RPMI8226 (cell line): ENCODE measurements at regions not wholly inside any gene's neighbourhood (a gene's known extent, or its start where the extent isn't known, plus 50 kb on each side); places are given as distances from the start of the nearest gene placed in this dataset.
A peak's percentile ranks its signal among the peaks of the same experiment; 100 is the strongest.
"Not testable (repeated sequence)": the region's sequence is repeated elsewhere in the genome, so short reads cannot be mapped to it uniquely, and the experiment has no call there.

Source experiments
- DNase-seq: peaks from one replicate; pipeline ENCODE4 v3.0.0-alpha.2; 2015

DNA sequence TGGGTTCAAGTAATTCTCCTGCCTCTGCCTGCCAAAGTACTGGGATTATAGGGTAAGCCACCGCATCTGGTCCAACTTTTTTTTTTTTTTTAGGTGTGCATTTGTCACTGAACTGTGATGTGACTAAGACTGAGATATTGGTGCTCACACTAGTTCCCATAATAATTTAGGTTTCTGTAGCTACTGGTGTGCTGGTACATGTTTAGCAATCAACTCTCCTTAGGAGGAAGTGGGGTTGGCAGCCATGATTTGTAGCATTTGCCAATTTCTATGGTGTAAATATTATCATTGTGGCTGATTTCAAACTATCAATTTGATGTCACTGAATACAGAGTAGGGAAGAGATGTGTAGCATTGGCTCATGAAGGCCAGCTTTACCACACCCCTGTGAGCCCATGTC, 372.7 kb downstream of the EDEM1 start:
- DNase-seq = no peak

DNA sequence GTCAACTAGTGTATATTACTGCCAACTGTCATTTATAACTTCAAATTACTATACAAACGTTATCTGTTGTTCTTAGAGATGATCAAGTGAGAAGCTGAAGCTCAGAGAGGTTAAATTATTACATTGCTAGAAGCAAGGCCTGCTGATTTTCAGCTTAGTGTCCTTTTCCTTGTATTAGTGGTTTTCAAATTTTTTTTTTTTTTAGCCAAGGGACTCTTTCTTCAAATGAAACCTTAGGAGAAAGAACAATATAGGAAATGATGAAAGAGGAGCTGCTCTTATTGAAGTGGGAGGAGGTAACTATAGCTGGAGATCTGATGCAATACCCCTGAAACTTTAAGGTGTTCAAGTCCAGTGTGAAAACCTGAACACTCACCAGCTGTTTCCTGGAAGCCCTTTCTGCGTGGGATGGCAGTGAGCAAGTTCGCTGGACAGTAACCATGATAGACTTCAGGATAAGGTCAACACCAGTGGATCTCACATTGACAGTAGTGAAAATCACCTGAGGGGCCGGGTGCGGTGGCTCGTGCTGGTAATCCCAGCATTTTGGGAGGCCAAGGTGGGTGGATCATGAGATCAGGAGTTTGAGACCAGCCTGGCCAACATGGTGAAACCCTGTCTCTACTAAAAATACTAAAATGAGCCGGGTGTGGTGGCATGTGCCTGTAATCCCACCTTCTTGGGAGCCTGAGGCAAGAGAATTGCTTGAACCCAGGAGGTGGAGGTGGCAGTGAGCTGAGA, 376.2 kb downstream of the EDEM1 start:
- DNase-seq = no peak

DNA sequence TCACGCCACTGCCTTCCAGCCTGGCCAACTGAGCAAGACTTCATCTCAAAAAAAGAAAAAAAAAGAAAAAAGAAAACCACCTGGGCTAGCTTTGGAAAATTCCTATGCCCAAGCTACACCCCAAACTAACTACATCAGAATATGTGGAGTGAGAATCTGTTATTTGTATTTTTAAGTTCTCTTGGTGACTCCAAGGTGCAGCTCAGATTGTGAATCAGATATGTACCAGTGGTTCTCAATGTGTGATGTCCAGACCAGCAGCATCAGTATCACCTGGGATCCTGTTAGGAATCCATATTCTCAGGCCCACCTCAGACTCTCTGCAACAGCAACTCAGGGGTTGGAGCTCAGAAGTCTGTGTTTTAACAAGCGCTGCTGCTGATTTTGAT, 376.8 kb downstream of the EDEM1 start:
- DNase-seq = no peak

DNA sequence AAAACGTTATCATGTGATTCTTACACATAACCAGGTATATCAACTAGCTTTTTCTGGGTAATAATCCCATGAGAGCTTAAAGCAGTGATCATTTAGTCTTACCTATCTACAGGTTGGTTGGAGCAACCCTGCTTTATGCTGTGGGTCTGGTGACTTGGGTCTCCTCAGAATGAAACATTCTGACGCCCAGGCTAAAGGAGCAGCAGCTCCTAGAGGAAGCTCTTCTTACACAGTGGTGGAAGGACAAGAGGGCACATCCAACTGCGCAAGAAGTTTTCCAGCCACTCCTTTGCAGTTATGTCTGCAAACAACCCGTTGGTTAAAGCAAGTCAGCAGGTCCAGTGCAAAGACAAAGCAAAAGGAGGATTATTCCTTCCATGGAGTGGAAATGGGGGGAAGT, 377.5 kb downstream of the EDEM1 start:
- no peak for DNase-seq

DNA sequence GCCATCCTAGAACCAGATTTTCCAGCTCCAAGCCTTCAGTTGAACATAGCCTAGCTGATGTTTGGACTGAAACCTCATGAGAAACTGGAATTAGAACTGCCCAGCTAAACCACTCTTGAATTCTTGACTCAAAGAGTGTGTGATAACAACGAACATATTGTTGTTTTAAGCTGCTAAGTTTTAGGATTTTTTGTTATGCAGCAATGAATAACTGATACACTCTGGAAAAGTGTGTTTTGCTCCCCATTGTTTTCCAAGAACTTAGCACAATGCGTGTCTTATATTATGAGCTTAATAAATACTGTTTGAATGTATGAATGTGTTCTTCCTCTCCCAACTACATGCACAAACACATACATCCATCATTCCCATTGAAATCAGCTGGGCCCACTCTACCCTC, 379.6 kb downstream of the EDEM1 start:
- no peak for DNase-seq

DNA sequence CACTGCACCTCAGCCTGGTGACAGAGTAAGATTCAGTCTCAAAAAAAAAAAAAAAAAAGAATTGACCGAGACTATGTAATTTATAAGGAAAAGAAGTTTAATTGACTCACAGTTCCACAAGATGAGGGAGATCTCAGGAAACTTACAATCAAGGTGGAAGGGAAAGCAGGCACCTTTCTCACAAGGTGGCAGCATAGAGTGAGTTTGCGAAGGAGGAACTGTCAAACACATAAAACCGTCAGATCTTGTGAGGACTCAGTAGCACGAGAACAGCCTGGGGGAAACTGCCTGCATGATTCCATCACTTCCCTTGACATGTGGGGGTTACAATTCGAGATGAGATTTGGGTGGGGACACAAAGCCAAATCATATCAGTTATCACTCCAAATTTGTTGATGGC, 380.9 kb downstream of the EDEM1 start:
- peak; percentile 9 for DNase-seq

DNA sequence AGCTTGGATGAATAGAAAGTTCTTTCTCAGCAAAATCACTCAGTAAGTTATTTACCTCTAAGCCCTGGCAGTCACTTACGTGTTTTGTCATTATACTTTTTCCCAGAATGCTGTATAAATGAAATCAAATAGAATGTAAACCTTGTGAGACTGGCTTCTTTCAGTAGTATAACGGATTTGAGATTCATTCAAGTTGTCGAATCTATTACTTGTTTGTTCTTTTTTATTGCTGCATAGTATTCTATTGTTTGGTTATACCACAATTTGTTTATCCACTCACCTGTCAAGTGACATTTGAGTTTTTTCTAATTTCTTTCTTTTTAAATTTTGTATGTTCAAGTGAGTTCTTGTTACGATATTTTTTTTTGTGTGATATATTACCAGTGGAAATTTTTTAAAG, 381.6 kb downstream of the EDEM1 start:
- DNase-seq = no peak

DNA sequence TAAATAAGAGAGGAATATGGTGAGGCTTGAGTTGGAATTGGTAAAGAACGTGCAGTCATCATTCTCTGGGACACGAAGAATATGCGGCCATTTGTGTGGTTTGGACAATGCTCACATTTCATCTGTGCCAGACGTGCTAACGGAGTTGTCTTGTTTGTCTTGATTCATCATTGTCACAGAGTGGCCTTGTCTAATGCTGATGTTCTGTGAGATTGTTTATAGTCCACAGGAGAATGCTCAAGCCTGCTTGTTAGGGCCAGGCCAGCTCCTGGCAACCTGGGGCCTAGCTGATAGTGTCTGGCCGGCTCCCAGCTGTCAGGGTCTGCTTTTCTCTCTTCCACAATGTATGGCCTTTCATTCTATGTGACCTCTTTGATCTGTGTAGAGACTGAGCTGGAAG, 384.7 kb downstream of the EDEM1 start:
- no peak for DNase-seq

DNA sequence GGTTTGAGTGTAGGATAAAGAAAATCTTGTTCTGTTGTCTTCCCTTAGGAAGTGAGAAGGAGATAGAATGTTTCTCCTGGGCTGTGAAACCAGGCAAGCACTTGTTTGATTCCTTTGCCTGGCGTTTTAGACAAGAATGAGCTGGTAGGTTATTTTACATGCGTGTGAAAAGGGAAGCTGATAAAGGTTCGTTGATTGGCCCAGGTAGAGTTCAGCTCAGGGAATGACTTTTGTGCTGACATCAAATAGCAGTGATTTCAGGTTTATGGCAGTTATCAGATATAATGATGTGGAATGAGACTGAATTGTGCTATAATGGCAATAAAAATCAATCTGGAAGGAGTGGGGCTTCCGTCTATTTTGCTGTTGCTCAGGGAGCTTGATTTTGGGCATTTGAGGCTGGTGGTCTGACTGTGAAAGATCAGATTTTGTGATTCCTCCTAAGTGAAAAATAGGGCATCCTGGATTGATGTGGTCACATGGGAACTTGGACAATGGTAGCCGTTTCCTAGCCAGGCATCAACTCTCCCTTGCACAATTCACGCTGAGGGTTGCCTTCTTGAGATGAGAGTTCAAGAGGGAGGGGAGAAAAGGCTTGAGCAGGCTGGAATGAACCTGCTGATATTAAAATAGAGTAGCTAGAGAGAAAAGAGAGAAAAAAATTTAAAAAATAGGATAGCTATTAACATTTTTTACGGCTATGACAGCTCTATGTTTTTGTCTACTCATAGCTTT, 388.9 kb downstream of the EDEM1 start:
- DNase-seq = no peak

DNA sequence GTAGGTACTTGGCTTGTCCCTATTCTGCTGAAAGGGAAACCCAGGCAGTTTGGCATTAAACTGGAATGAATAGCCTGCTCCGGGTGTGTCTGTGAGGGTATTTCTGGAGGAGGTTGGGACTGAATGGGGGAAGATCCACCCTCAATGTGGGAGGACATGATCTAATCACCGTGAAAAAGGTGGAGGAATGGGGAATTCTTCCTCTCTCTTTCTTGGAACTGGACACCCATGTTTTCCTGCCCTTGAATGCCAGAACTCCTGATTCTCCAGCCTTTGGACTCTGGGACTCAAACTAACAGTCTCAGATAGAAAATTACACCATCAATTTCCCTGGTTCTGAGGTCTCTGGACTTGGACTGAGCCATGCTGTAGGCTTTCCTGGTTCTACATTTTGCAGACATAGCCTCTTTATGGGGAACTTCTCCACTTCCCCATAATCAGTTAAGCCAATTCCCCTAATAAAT, 391.7 kb downstream of the EDEM1 start:
- no peak for DNase-seq

DNA sequence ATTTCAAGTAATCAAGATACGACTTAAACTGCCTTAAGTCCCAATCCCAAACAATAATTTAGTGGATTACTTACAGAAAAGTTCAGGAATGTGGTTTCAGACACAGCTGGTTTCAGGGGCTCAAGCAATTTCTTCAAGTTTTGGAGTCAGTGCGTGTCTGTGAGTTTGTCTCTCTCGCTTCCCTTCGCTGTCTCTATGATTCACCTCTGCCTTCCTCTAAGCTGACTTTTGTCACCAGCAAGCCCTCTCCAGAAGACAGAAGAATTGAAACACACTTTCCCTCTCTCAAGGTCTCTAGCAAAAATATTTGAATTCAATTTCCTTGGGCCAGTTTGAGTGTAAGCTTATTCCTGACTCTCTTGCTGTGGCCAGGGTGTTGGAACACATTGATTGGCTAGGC, 392.4 kb downstream of the EDEM1 start:
- no peak for DNase-seq

DNA sequence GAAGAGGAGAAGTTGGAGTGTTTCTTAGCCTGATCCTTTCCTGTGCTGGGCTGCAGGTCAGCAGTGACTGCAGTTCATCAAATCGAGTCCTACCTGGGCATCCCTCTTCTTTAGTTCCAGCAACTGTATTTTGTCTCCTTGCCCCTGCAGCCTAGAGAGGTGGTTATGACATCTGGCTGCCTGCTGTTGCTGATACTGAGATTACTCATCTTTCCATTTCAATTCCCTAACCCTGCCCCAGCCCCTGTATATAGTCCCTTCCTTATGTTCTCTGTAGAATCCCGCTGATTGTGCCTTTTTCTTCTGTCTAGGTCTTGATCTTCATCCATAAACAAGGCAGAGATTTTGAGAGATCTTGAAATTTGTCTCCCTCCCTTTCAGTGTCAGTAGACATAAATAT, 393.3 kb downstream of the EDEM1 start:
- DNase-seq = no peak

DNA sequence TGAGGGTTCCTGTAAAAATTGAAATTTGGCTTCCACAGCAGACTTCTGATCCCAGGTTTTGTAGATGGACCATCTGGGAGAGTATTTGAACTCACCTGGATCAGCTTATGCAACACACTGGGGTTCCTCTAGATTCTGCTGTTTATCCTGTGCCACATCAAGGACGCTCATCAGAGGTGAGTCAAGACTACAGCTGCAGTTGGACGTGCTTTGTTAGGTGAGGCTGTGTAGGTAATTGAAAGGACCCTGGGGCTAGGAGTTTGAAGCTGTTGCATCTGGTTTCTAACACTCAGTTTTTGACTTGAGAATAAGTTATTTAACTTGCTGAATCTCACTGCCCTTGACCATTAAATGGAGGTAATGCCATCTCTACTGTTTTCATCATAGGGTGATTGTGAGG, 394.2 kb downstream of the EDEM1 start:
- no peak for DNase-seq

DNA sequence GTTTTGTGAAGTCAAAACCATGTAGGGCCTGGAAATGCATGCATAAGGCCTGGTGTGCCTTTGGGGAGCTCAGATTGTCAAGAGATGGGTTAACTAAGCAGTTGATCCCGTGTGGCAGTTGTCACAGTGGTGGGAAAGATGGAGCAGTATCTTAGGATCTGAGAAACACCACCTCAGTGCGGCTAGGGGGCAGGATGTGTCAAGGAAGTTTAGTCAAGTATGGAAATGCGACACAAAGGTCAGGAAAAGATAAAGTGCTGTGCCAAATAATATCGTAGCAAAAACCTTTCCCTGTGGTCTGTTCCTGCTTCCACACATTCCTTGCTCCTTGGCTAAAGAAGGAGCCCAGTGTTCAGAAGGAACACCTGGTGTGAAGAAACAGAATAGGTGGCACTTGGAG, 396.4 kb downstream of the EDEM1 start:
- DNase-seq = no peak

DNA sequence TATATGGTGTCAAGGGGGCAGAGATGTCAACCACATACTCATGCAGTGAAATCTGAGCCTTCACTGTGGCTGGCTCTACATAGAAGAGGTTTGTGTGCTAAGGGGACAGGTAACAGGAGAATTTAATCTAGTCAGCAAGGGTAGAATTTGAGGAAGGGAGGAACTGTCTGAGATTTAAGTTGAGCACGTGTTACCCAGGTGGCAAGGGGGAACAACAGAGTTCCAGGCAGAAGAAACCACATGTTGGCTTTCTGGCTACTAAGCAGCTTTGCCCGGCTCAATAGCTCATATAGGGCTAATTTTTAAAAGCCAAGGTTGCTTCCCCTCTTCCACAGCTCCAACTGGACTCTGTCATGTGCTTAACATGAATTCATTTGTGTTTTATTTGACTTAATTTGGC, 397.6 kb downstream of the EDEM1 start:
- no peak for DNase-seq

DNA sequence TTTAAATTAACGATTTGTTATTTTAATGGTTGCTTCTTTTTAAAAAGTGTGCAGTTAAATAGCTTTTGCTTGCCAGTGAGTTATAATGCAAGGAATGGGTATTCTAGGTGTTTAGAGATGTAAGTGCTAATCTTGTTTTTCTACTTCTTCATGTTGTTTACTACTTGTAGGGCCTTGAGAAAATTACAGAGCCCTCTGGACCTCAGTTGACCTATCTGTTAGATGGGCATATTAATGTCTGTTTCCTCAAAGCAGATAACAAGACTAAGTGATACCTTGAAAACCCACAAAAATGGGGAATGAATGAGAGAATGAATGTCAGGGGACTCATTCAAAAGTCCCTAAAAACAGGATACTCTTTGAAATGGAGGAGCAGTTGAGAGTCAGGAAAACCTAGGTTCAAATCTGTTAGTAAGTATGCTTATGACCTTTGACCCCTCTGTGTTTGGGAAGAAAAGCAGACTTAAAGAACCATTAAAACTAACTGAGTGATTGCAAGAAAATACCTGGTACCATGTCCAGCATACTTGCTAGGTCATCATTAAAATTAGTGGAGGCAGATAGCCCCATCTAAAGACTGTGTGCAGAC, 419.5 kb downstream of the EDEM1 start:
- no peak for DNase-seq

DNA sequence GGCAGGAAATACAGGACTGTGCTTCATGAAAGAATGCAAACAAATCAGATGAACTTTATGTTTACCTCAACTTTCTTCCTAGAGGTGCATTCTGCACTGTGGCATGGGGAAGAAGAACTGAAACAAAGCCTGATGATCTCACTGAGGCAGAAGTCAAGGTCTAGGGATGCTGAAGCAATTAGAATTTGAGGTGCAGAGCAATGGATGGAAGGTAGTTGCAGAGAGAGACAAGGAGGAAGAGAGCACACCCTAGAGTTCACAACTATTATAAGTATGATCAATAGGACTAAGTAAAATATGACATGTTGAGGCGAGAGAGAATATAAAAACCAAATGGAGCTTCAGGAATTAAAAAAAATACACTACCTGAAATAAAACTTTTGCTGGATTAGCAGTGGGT, 420.1 kb downstream of the EDEM1 start:
- no peak for DNase-seq

DNA sequence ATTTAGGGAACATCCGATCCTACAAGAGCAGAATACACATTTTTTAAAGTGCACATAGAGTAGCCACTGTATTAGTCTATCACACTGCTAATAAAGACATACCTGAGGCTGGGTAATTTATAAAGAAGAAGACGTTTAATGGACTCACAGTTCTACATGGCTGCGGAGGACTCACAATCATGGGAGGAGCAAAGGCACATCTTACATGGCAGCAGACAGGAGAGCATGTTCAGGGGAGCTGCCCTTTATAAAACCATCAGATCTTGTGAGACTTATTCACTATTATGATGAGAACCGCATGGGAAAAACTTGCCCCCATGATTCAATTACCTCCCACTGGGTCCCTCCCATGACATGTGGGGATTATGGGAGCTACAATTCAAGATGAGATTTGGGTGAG, 421.5 kb downstream of the EDEM1 start:
- DNase-seq = not testable (repeated sequence)

DNA sequence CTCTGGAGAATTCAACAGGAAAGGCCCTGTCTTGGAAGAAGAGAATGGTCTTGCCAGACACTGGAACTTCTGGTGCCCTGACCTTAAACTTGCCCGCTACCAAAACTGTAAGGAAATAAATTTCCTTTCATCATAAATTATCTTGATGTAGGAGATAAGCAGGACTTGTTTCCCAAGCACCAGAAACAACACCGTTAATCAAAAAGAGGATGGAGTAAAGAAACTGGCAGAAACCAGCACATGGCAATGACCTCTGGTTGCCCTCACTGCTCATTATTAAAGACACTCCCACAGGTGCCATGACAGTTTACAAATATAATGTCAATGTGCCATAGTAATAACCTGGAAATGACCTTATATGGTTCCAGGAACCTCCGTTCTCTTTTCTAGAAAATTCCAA, 426.1 kb downstream of the EDEM1 start:
- DNase-seq = no peak

DNA sequence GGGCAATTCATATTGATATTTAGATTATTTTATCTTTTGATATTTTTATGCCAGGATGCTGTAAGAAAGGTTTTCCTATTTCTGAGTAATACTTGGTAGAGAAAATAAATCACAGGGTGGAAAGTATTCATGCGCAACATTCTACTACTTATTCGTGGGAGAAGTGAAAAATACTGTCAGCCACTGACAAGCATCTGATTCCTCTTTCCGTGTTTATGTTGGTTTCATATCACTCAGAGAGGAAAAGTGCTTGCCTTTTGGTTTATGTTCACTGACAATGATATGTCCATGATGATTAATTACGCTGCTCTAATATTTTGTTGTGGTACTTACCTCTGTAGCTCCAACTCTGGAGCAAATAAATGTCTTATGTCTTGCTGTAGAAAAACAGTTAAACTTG, 429.4 kb downstream of the EDEM1 start:
- DNase-seq = no peak

DNA sequence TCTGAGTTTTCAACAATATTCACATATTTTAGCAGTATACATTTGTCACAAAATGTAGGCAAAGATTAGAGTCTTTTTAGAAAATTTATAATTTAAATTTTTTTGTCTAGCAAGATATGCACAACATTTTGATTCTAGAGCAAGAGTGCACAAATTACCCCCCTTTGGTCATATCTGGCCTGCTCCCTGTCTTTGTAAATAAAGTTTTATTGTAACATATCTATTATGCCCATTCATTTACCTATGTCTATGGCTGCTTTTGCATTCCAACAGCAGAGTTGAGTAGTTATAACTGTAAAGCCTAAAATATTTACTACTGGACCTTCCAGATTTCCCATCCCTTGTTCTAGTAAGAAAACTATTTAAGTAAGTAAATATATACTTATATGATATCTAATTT, 430.7 kb downstream of the EDEM1 start:
- no peak for DNase-seq

DNA sequence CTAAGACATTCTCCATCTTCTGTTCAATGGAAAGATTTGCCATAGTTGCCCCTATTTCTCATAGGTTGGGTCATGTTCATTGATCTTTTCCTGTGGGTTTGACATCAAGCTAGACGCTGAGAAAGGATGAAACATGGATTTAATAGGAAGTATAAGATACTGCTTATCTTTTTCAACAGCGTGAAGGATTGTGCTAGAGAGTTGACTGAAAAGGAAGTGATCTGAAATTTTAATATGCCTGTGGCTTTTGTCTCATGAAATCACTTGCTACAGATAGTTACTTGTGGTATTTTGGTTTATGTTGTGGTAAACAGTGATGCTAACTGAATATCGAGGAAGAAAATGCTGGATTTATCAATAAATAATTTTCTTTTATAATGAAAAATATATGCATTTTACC, 442.9 kb downstream of the EDEM1 start:
- DNase-seq = no peak

DNA sequence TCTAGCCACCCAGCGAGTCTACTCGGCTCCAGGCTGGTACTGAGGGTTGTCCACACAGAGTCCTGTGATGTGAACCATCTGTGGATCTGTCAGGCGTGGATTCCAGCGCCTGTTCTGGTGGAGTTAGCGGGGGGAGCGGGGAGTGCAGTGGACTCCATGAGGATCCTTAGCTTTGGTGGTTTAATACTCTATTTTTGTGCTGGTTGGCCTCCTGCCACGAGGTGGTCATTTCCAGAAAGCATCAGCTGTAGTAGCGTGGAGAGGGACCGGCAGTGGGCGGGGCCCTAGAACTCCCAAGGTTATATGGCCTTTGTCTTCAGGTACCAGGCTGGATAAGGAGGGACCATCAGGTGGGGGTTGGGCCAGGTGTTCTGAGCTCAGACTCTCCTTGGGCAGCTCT, 446.5 kb downstream of the EDEM1 start:
- DNase-seq = no peak

DNA sequence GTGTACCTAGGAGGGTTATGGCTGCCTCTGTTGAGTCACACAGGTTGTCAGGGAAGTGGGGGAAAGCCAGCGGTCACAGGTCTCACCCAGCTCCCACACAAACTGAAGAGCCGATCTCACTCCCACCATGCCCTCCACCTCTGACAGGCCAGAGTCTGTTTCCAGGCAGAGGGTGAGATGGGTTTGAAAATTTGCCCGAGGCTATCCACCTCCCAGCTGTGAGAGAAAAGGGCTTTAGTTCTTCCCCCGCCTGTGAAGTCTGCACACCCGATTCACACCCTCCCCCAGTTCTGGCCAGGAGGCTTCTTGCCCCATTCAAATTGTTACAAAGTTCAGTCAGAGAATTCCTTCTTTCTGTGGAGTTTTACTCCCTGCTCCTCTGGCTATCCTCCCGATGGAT, 446.9 kb downstream of the EDEM1 start:
- DNase-seq = no peak
